ENCODE measurements at regions not wholly inside any gene's neighbourhood (a gene's known extent, or its start where the extent isn't known, plus 50 kb on each side); places are given as distances from the start of the nearest gene placed in this dataset.

DNA sequence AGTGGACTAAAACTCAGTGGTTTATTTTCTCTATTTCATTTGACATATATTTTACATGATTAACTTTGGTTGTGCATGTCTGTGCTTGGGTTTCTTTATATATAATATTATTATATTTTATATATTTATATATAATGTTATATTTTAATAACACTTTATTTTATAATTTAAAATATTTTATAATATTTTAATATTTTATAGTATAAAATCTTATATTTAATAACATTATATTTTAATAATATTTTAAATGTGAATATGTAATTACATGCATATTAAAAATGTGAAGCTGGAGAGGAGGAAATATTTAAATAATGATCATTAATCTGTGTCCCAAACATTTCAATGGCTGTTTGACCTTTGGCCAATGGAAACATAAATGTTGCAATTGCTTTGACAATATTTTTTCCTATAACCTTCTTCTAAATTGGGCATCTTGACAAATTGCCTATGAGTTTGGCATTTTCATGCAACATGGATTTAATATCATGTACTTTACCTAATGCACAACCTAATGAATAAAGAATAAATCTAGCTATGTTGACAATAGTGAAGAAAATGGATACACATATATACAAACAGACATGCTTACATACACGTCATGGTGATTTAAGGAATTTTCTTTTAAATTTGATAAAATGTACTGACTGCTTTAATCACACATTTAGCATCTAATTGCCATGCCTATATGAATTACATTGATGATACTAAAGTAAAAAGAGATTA lies 607.1 kb downstream of the SLITRK6 start:
- ATAC-seq (ENCODE audit: insufficient read depth, low FRiP score) (no peak), DNase-seq (no peak)
- H3K4me3 ChIP-seq = no peak overlapping the region
- H3K9ac ChIP-seq (ENCODE audit: insufficient read depth in 1 of 2, low read length in 2 of 2) = no peak overlapping the region
- WGBS, 2 donors = 83 to 85% methylated on average over 1 of the region's 1 CpG
- peaks cover 0 to 2% (median 0%) of the 10 kb centered on the region in 4 donors for H3K9me3 ChIP-seq (ENCODE audit: control insufficient read depth in 4 of 4, insufficient read depth in 3 of 4, low read length in 3 of 4)
- no peaks in the 10 kb centered on the region for H3K4me1 ChIP-seq (ENCODE audit: control insufficient read depth in 5 of 5, insufficient read depth in 5 of 5, low read length in 5 of 5)
- H3K27ac ChIP-seq (ENCODE audit: low read depth in 1 of 2, low read length in 1 of 2) = no peak overlapping the region
- H3K36me3 ChIP-seq (ENCODE audit: control insufficient read depth in 4 of 4, insufficient read depth in 4 of 4, low read length in 4 of 4) = no peaks in the 10 kb centered on the region
- no peaks in the 10 kb centered on the region for H3K27me3 ChIP-seq (ENCODE audit: control insufficient read depth in 3 of 3, insufficient read depth in 3 of 3, low read length in 2 of 3)
- TF ChIP-seq, protein P1, sequence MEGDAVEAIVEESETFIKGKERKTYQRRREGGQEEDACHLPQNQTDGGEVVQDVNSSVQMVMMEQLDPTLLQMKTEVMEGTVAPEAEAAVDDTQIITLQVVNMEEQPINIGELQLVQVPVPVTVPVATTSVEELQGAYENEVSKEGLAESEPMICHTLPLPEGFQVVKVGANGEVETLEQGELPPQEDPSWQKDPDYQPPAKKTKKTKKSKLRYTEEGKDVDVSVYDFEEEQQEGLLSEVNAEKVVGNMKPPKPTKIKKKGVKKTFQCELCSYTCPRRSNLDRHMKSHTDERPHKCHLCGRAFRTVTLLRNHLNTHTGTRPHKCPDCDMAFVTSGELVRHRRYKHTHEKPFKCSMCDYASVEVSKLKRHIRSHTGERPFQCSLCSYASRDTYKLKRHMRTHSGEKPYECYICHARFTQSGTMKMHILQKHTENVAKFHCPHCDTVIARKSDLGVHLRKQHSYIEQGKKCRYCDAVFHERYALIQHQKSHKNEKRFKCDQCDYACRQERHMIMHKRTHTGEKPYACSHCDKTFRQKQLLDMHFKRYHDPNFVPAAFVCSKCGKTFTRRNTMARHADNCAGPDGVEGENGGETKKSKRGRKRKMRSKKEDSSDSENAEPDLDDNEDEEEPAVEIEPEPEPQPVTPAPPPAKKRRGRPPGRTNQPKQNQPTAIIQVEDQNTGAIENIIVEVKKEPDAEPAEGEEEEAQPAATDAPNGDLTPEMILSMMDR (IDR thresholded peaks at IDR 0.05; ENCODE audit: control extremely low read depth, extremely low read depth) = no peak

DNA sequence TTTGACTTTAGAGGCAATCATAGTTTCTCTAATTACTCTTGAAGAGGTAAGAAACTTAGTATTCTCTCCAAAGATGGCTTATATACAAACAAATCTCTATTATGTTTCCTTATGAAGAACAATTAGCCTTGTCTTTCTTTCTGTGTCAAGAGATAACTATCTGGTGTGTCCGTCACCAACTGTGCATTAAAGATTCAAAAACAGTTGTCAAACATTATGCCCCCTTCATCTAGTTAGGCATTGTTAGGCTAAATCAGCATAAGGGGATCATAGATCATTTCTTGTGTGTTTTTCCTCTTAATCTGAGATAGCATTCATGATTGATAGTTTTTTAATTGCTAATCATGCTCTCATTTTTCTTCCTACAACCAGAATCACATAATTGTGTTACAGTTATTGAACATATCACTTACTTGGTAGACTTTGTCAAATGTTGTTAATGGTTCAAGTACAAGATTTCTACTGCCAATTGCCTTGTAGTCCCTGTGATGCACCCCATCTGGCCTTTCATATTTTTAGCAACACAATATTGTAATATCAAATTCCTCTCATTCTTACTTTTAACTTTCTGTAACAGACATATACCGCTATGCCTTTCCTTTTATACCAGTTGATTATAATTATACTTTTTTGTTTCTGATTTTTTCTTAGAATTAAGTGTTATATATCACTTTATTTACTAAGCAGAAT lies 612.7 kb downstream of the SLITRK6 start:
- DNase-seq (peak; percentile 30 to 91 (median 89)), ATAC-seq (ENCODE audit: insufficient read depth, low FRiP score) (no peak)
- Histone ChIP-seq H3K9me3 (ENCODE audit: control insufficient read depth in 4 of 4, insufficient read depth in 3 of 4, low read length in 3 of 4) (no peaks in the 10 kb centered on the region), H3K36me3 (ENCODE audit: control insufficient read depth in 4 of 4, insufficient read depth in 4 of 4, low read length in 4 of 4) (no peaks in the 10 kb centered on the region), H3K4me3 (no peak overlapping the region), H3K27me3 (ENCODE audit: control insufficient read depth in 3 of 3, insufficient read depth in 3 of 3, low read length in 2 of 3) (no peaks in the 10 kb centered on the region), H3K27ac (ENCODE audit: low read depth in 1 of 2, low read length in 1 of 2) (no peak overlapping the region), H3K4me1 (ENCODE audit: control insufficient read depth in 5 of 5, insufficient read depth in 5 of 5, low read length in 5 of 5) (peaks cover 0 to 12% (median 0%) of the 10 kb centered on the region in 5 donors), H3K9ac (ENCODE audit: insufficient read depth in 1 of 2, low read length in 2 of 2) (no peak overlapping the region)
- TF ChIP-seq, protein P1 (IDR thresholded peaks at IDR 0.05; ENCODE audit: control extremely low read depth, extremely low read depth) = no peak
- WGBS, 2 donors = 65 to 81% methylated on average over 2 of the region's 2 CpGs

DNA sequence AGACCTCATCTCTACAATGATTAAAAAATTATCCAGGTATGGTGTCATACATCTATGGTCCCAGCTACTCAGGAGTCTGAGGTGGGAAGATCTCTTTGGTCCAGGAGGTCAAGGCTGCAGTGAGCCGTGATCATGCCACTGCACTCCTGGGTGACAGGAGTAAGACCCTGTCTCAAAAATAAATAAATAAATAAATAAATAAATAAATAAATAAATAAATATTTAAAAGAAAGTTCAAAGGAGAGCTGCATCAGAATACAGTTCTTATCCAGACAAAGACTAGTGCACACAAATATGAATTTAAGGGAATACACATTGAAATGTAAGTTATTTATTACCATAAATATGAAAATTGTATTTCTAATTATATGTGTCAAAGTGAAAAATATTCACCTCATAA lies 624.9 kb downstream of the SLITRK6 start:
- Histone ChIP-seq H3K9me3 (ENCODE audit: control insufficient read depth in 4 of 4, insufficient read depth in 3 of 4, low read length in 3 of 4) (peaks cover 0 to 3% (median 2%) of the 10 kb centered on the region in 4 donors), H3K36me3 (ENCODE audit: control insufficient read depth in 4 of 4, insufficient read depth in 4 of 4, low read length in 4 of 4) (no peaks in the 10 kb centered on the region), H3K9ac (ENCODE audit: insufficient read depth in 1 of 2, low read length in 2 of 2) (no peak overlapping the region), H3K4me1 (ENCODE audit: control insufficient read depth in 5 of 5, insufficient read depth in 5 of 5, low read length in 5 of 5) (no peaks in the 10 kb centered on the region), H3K27me3 (ENCODE audit: control insufficient read depth in 3 of 3, insufficient read depth in 3 of 3, low read length in 2 of 3) (no peaks in the 10 kb centered on the region), H3K27ac (ENCODE audit: low read depth in 1 of 2, low read length in 1 of 2) (no peak overlapping the region), H3K4me3 (no peak overlapping the region)
- TF ChIP-seq, protein P1 (IDR thresholded peaks at IDR 0.05; ENCODE audit: control extremely low read depth, extremely low read depth) = no peak
- no peak for ATAC-seq (ENCODE audit: insufficient read depth, low FRiP score)
- DNase-seq = no peak
- WGBS, 2 donors = 88 to 92% methylated on average over 1 of the region's 1 CpG

All from lung (tissue), 11 donors.